ENCODE measurements at regions not wholly inside any gene's neighbourhood (a gene's known extent, or its start where the extent isn't known, plus 50 kb on each side); places are given as distances from the start of the nearest gene placed in this dataset.

- TF ChIP-seq POLR2AphosphoS5 (IDR thresholded peaks at IDR 0.05) (no peak), POLR2A (IDR thresholded peaks at IDR 0.05; ENCODE audit: low read depth) (no peak), EP300 (IDR thresholded peaks at IDR 0.05) (no peak), CTCF (IDR thresholded peaks at IDR 0.05) (no peak)
Measured at GRCh38 chr11:91160661-91161060, 937.8 kb upstream of the CHORDC1 start.
